ENCODE measurements at regions not wholly inside any gene's neighbourhood (a gene's known extent, or its start where the extent isn't known, plus 50 kb on each side); places are given as distances from the start of the nearest gene placed in this dataset.

GRCh38 chr13:105890509-105890908, 645.0 kb downstream of the EFNB2 start:
- RAD21 ChIA-PET (ENCODE audit: low non-redundant PET in 1 of 2, low total read pairs in 2 of 2, uncharacterized antibody in 2 of 2, unreplicated experiment in 2 of 2): no interaction called here
- intact Hi-C loops (cut with micrococcal nuclease): no loop called here
- ATAC-seq: no peak
- H3K36me3 ChIP-seq (ENCODE audit: control insufficient read depth in 1 of 2, insufficient read depth in 2 of 2, low read length in 2 of 2): no peaks in the 10 kb centered on the region
- no TSS peak for BruUV-seq (replicated peaks)
- no peaks in the 10 kb centered on the region for H4K20me1 ChIP-seq (ENCODE audit: insufficient read depth)
- H3K9me3 ChIP-seq (ENCODE audit: control insufficient read depth in 1 of 2, insufficient read depth in 1 of 2, low read depth in 1 of 2, low read length in 2 of 2): no peaks in the 10 kb centered on the region
- no peak overlapping the region for H3K27ac ChIP-seq (ENCODE audit: low read depth, low read length)
- H3K9me2 ChIP-seq (ENCODE audit: insufficient read depth): no peaks in the 10 kb centered on the region; the same call in 1 of the 2 replicates
- no peak for DNase-seq (ENCODE audit: low read depth, low spot score)
- POLR2A ChIA-PET: no interaction called here
- H3K27me3 ChIP-seq (ENCODE audit: insufficient read depth, low read length): no peaks in the 10 kb centered on the region
- H2AFZ ChIP-seq (ENCODE audit: low read depth, low read length, poor library complexity, severe bottlenecking): no peak overlapping the region
- H3K4me2 ChIP-seq (ENCODE audit: low read length): no peak overlapping the region
- H3K4me1 ChIP-seq (ENCODE audit: control insufficient read depth in 1 of 2, insufficient read depth in 2 of 2, low read length in 2 of 2): no peaks in the 10 kb centered on the region
- H3K4me3 ChIP-seq (replicated peaks in 1 of 2; ENCODE audit: low read depth in 1 of 2, low read length in 2 of 2): no peak overlapping the region
- TF ChIP-seq SIN3A (IDR thresholded peaks at IDR 0.05; ENCODE audit: low read depth): no peak
- no peak for TF ChIP-seq TCF7L2 (IDR thresholded peaks at IDR 0.05; ENCODE audit: borderline replicate concordance, extremely low read depth, insufficient read depth, insufficient read length)
- no peak for TF ChIP-seq SP1 (IDR thresholded peaks at IDR 0.05; ENCODE audit: low read depth)
- TF ChIP-seq ZNF274 (IDR thresholded peaks at IDR 0.05; ENCODE audit: low read depth, low read length): no peak
- TF ChIP-seq MAX (IDR thresholded peaks at IDR 0.05): no peak
- TF ChIP-seq ATF3 (IDR thresholded peaks at IDR 0.05): no peak
- no peak for TF ChIP-seq EGR1 (IDR thresholded peaks at IDR 0.05; ENCODE audit: low read depth)
- no peak for TF ChIP-seq EZH2phosphoT487 (IDR thresholded peaks at IDR 0.05; ENCODE audit: borderline replicate concordance)
- TF ChIP-seq FOSL1 (IDR thresholded peaks at IDR 0.05; ENCODE audit: low read depth): no peak
- TF ChIP-seq REST (IDR thresholded peaks at IDR 0.05; ENCODE audit: low read depth): no peak
- no peaks in the 10 kb centered on the region for H3K79me2 ChIP-seq (ENCODE audit: insufficient read depth, low read length)
- no peak overlapping the region for H3K9ac ChIP-seq (ENCODE audit: low read length)
- CTCF ChIA-PET: no interaction called here

Data from HCT116 (cell line).